CD1c-positive myeloid dendritic cell (primary cell): ENCODE measurements at regions not wholly inside any gene's neighbourhood (a gene's known extent, or its start where the extent isn't known, plus 50 kb on each side); places are given as distances from the start of the nearest gene placed in this dataset.
"Not testable (repeated sequence)": the region's sequence is repeated elsewhere in the genome, so short reads cannot be mapped to it uniquely, and the experiment has no call there.

Experiments
- DNase-seq: peaks from one replicate; pipeline ENCODE4 v3.0.0-alpha.2; 2016; ENCODE audit errors: extremely low spot score

GRCh38 chr12:13348464-13348863 is 151.9 kb downstream of the EMP1 start:
- DNase-seq: no peak

- no peak for DNase-seq
Observed at GRCh38 chr12:13347241-13348043, 150.9 kb downstream of the EMP1 start.

DNA sequence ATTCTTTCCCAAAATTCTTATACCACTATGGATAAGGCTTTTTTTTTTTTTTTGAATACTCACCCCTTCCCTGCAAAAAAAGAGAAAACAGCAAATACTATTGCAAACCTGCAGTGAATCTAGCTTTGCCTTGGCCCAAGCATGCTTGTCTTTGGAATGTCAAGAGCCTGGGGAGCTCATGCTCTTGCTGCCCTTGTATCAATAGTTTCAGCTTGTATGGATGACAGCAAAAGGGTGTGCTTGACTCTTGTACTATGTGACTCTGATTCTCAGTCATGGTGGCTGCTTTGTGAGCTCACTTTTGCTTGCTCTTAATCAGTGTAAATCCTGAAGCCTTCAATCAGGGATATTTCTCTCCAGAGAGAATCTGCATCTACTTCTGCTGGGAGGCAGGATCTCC is 149.2 kb downstream of the EMP1 start:
- DNase-seq: no peak

- no peak for DNase-seq
Observed at GRCh38 chr12:13343375-13343774, 146.8 kb downstream of the EMP1 start.

DNA sequence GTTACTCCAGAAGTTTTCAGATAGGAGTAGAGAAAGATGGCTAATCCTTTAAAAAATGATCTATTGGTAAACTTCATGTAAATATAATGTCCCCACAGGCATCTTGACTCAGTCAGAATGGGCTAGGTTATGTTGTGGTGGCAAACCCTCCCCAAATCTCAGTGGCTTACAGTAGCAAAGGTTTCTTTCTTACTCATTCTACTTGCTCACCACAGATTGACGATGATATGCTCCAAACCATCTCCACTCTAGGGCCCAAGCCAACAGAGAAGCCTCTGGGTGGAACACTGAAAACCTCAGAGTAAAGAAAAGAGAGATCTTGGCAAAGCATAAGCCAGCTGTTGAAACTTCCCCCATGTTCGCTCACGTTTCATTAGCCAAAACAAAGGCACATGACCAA is 146.4 kb downstream of the EMP1 start:
- no peak for DNase-seq

GRCh38 chr12:13340149-13340548 is 143.6 kb downstream of the EMP1 start:
- DNase-seq: no peak

DNA sequence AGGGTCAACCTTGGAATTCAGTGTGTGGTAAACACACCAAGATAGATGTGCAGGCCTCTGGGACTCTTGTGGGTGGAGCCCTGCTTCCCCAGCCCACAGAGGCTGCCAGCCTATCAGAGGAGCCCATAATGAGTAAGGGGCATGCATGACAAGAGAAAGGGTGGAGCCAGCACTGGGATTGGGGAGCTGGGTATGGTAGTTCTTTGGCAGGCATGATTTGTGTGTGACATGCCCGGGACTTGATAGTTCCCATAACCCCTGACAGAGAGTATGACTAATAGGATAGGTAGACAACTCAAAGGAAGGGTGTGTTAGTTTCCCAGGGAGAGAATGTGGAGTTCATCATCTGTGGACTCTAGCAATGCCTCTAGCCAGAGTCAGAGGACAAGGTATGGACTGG is 143.0 kb downstream of the EMP1 start:
- no peak for DNase-seq

DNA sequence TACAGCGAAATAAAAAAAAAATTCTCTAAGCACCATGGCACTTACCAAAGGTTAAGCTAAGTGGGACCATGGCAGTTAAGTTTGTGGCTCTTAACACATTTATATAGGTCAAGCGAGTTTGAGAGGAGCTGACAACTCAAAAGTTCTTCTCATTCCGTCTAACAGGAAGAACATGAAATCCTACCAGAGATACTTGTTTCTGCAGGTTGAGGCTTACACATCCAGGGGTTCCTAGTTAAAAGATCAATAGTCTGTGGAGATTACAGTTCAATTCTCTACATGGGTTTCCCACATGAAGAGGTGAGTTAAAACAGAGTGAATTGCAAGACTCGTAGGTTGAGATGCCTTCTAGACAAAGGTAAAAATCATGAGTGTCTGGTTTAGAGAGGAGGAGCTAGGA is 142.6 kb downstream of the EMP1 start:
- no peak for DNase-seq

DNA sequence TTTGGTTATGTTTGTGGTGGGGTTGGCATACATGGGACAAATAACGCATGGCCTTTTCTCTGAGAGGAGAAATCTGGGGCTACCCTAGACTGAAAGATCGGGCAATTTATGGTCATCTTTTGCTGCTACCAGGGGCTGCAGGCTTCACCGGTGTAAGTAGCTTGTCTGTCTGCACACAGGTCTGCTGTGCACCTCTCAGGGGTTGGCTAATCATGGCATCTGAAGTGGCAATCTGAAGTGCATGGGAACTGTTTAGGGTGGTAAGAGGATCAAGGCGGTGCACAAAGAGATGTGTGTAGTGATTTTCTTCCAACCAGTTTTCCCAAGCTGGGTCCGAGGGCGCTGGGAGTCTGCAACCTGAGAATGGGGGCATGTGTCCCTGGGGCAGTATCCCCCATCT is 141.3 kb downstream of the EMP1 start:
- DNase-seq: no peak

GRCh38 chr12:13336216-13336615 is 139.7 kb downstream of the EMP1 start:
- DNase-seq: no peak

DNA sequence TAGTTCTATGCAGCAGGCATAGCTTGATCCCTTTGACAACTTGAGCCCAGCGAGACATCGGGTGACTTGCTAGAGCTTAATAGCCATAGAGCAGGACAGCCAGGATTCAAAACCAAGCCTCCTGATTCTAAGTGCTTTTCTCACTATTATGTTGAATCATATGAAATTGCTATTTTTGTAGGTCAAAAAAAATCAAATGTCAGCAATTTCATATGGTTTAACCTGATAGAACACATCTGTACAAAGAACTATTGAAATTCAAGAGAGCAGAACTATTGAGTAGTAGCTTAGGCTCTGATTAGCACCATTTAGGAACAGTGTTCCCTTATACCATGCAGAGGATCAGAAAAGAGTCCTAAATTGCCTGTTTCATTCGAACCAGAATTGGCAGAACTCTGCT is 132.0 kb downstream of the EMP1 start:
- no peak for DNase-seq

GRCh38 chr12:13326076-13326475 is 129.6 kb downstream of the EMP1 start:
- no peak for DNase-seq

DNA sequence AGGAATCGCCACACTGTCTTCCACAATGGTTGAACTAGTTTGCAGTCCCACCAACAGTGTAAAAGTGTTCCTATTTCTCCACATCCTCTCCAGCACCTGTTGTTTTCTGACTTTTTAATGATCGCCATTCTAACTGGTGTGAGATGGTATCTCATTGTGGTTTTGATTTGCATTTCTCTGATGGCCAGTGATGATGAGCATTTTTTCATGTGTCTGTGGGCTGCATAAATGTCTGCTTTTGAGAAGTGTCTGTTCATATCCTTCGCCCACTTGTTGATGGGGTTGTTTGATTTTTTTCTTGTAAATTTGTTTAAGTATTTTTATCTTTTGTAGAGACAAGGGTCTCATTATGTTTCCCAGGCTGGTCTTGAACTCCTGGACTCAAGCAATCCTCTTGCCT is 128.5 kb downstream of the EMP1 start:
- not testable (repeated sequence) for DNase-seq

DNA sequence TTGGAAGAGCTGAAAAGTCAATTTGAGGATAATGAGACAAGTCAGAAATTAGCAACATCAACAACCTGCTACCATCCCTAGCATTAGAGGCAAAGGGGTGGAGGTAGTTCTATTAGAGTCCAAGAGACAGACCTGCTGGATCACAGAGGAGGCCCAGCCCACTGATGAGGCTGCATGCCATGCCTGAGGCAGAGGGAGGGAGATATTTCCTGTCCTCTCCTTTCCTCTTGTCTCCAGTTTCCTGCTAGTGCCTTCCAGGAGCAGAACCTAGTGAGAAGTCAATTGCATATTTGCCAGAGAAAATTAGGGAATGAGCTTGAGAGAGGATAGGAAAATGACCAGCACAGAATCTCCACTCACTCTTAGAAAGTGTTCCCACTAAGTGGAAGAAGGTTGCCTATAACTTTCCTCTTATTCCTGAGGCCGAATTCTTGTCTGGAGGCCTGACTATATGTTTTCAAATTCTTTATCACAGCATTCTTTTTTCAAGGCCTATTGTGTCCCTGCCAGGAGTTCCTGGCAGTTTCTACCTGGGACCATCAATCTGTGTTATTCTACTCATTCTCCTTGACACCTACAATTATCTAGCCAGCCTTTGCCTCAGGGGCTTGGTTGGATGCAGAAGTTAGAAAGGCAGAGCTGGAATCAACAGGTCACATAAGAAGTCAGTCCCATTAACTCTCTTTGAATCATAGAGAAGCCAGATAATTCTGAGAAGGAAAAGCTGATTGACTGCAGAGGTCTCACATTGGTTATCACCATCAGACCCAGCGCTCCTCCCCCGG is 121.9 kb downstream of the EMP1 start:
- DNase-seq: no peak

GRCh38 chr12:13316587-13317246 is 120.2 kb downstream of the EMP1 start:
- DNase-seq: no peak

GRCh38 chr12:13313886-13314285 is 117.4 kb downstream of the EMP1 start:
- no peak for DNase-seq

GRCh38 chr12:13311551-13311950 is 115.0 kb downstream of the EMP1 start:
- DNase-seq: no peak

DNA sequence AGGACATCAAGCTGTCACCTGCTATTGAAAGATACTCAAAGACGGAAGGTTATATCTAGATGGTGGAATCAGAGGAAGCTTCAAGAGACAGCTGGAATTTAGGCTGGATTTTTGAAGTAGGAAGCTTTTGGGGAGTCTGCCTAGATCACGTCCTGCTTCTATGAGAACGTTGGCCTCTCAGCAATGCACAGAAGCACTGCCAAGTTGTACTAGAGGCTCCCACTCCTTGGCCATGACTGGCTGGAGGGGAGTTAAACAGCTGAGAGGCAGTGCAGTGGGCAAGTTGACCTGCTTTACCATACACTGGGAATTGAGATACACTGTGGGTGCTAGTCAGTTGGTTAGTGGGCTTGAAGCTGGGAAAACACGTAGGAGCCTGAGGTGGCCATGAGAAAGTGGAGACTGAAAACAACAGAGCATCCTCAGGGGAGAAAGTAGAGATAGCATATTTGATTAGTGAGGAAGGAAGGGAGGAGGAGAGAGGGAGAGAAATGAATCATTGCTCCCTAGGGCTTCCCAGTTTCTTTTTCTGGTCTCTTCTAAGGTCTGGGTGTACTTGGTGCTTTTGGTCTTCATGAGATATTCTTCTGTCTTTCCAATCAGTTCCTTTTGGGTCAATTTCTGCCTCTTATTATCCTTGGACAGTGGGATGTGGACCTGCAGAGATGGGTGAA is 110.8 kb downstream of the EMP1 start:
- DNase-seq: no peak

DNA sequence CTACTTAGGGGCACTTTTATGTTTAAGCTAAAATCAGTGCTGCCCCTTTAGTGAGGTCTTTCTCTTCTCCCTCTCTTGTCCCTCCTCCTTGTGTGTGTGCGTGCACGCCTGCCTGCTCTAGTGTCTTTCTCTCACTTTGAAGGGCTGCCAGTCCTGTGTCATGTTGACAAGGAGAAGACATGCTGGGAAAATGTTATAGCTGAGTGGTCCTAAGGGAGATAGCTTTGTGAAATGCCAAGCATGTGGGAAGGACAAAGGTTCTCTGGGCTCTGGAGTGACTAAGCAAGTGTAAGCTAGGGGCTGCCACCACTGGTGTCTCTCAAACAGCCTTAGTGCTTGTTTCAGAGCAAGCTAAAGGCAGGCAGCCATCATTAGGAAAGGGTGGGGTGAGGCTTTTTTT is 108.4 kb downstream of the EMP1 start:
- no peak for DNase-seq

- DNase-seq: no peak
Observed at GRCh38 chr12:13299457-13299856, 102.9 kb downstream of the EMP1 start.

- DNase-seq: no peak
Observed at GRCh38 chr12:13293096-13293495, 96.6 kb downstream of the EMP1 start.

- DNase-seq: no peak
Observed at GRCh38 chr12:13289653-13290289, 93.2 kb downstream of the EMP1 start.
